ENCODE measurements at regions not wholly inside any gene's neighbourhood (a gene's known extent, or its start where the extent isn't known, plus 50 kb on each side); places are given as distances from the start of the nearest gene placed in this dataset.

DNA sequence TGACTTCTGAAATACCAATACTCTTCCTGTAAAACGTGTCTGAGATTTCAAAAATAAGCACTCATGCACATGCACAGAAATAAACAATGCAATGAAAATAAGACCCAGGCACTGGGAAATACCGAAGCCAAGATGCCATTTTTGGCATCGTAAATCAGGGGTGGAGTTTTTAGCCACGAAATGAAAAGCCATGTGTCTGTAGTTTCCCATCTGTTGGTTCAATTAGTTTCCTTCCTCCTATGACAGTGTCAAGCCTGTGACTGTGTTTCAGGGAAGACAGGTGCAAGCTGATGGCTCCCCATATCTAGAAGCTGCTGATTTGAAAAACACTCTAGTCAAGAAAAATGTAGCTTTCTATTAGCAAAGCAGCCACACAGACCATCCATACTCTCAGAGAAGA is 480.4 kb upstream of the CAMK1G start:
- TF ChIP-seq CTCF (IDR thresholded peaks at IDR 0.05) = no peak
- Histone ChIP-seq H3K27me3 (peaks cover 0 to 6% (median 0%) of the 10 kb centered on the region in 7 donors), H3K4me1 (no peaks in the 10 kb centered on the region), H3K9me3 (no peaks in the 10 kb centered on the region), H3K27ac (no peak overlapping the region), H3K4me3 (no peak overlapping the region), H3K36me3 (no peaks in the 10 kb centered on the region)
- intact Hi-C loops (cut with DNase I) = no loop called here
- peak in 2 of 8 donors; percentile 35 to 40 for ATAC-seq
- 33 to 43% methylated on average over 4 of the region's 4 CpGs for WGBS, 2 donors
- no peak for DNase-seq

DNA sequence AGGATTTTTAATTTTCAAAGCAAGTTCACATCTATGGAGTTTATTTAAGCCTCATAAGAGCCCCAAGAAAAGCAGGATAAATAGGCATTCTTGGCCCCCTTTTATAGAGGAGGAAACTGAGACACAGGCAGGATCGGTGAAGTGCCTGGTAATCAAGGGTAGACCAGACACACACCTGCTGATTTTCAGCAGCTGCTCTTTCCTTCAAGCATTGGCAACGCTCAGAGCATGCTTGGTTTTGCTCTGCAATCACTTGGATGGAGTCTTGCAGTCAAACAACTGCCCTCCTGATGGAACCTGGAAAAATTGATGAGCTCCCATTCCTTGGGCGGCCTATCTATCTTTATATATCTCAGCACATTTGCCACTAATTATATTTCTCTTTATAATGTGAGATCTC is 478.9 kb upstream of the CAMK1G start:
- Histone ChIP-seq H3K36me3 (no peaks in the 10 kb centered on the region), H3K27me3 (peaks cover 0 to 10% (median 0%) of the 10 kb centered on the region in 7 donors), H3K4me1 (no peaks in the 10 kb centered on the region), H3K9me3 (no peaks in the 10 kb centered on the region), H3K27ac (no peak overlapping the region), H3K4me3 (no peak overlapping the region)
- ATAC-seq (no peak), DNase-seq (no peak)
- intact Hi-C loops (cut with DNase I) = no loop called here
- no peak for TF ChIP-seq CTCF (IDR thresholded peaks at IDR 0.05)
- 79 to 80% methylated on average over 3 of the region's 3 CpGs for WGBS, 2 donors

GRCh38 chr1:209105701-209106100 is 477.8 kb upstream of the CAMK1G start:
- peaks cover 0 to 10% (median 0%) of the 10 kb centered on the region in 7 donors for H3K27me3 ChIP-seq
- intact Hi-C loops (cut with DNase I) = loop anchor here in 1 of 10 donors (1.0 kb wide), 1 partner anchor 18 kb away; no protein-coding TSS in a partner anchor
- H3K36me3 ChIP-seq = no peaks in the 10 kb centered on the region
- WGBS, 2 donors = 52 to 71% methylated on average over 3 of the region's 3 CpGs
- H3K27ac ChIP-seq = no peak overlapping the region
- H3K4me3 ChIP-seq = no peak overlapping the region
- DNase-seq (no peak), ATAC-seq (no peak)
- TF ChIP-seq CTCF (IDR thresholded peaks at IDR 0.05) = no peak
- H3K4me1 ChIP-seq = no peaks in the 10 kb centered on the region
- H3K9me3 ChIP-seq = no peaks in the 10 kb centered on the region

GRCh38 chr1:209106237-209106741 is 477.2 kb upstream of the CAMK1G start:
- no peak for DNase-seq
- 33 to 43% methylated on average over 8 of the region's 8 CpGs for WGBS, 2 donors
- intact Hi-C loops (cut with DNase I) = loop anchor here in 1 of 10 donors (1.0 kb wide), 1 partner anchor 19 kb away; no protein-coding TSS in a partner anchor
- no peaks in the 10 kb centered on the region for H3K4me1 ChIP-seq
- TF ChIP-seq CTCF (IDR thresholded peaks at IDR 0.05) = no peak
- no peak overlapping the region for H3K4me3 ChIP-seq
- no peak overlapping the region for H3K27ac ChIP-seq
- no peaks in the 10 kb centered on the region for H3K9me3 ChIP-seq
- no peak for ATAC-seq
- H3K27me3 ChIP-seq = peaks cover 0 to 9% (median 0%) of the 10 kb centered on the region in 7 donors
- H3K36me3 ChIP-seq = no peaks in the 10 kb centered on the region

Data from heart right ventricle (tissue), 16 donors.